Glutamatergic neuron (in vitro differentiated cells): ENCODE measurements at regions not wholly inside any gene's neighbourhood (a gene's known extent, or its start where the extent isn't known, plus 50 kb on each side); places are given as distances from the start of the nearest gene placed in this dataset.
"Not testable (repeated sequence)": the region's sequence is repeated elsewhere in the genome, so short reads cannot be mapped to it uniquely, and the experiment has no call there.

Experiments used
- DNase-seq: peaks from one replicate; pipeline ENCODE4 v3.0.0; 2022
- H3K27ac Mint-ChIP-seq: one replicate; pipeline ENCODE4 v1.8.0; 2020; ENCODE audit warnings: mild to moderate bottlenecking, mixed read lengths, inconsistent platforms; ENCODE audit not compliant: unreplicated experiment
- H3K27me3 Mint-ChIP-seq: one replicate; pipeline ENCODE4 v1.8.0; 2020; ENCODE audit warnings: mild to moderate bottlenecking, moderate library complexity, mixed read lengths, inconsistent platforms; ENCODE audit not compliant: unreplicated experiment
- H3K36me3 Mint-ChIP-seq: one replicate; pipeline ENCODE4 v1.8.0; 2020; ENCODE audit warnings: mild to moderate bottlenecking, mixed read lengths, inconsistent platforms; ENCODE audit not compliant: unreplicated experiment
- H3K4me1 Mint-ChIP-seq: one replicate; pipeline ENCODE4 v1.8.0; 2020; ENCODE audit warnings: mild to moderate bottlenecking, low read depth, mixed read lengths, inconsistent platforms; ENCODE audit not compliant: unreplicated experiment
- H3K4me3 Mint-ChIP-seq: one replicate; pipeline ENCODE4 v1.8.0; 2020; ENCODE audit warnings: mild to moderate bottlenecking, mixed read lengths, inconsistent platforms; ENCODE audit not compliant: unreplicated experiment
- H3K9me3 Mint-ChIP-seq: one replicate; pipeline ENCODE4 v1.8.0; 2020; ENCODE audit warnings: mild to moderate bottlenecking, moderate library complexity, mixed read lengths, inconsistent platforms; ENCODE audit not compliant: unreplicated experiment
- TF ChIP-seq, protein P1 (sequence below): fragments of 200-600 bp; sonication (generic); IDR thresholded peaks from one replicate; pipeline ENCODE4 v1.5.0; 2021; ENCODE audit not compliant: partially characterized antibody, unreplicated experiment

DNA sequence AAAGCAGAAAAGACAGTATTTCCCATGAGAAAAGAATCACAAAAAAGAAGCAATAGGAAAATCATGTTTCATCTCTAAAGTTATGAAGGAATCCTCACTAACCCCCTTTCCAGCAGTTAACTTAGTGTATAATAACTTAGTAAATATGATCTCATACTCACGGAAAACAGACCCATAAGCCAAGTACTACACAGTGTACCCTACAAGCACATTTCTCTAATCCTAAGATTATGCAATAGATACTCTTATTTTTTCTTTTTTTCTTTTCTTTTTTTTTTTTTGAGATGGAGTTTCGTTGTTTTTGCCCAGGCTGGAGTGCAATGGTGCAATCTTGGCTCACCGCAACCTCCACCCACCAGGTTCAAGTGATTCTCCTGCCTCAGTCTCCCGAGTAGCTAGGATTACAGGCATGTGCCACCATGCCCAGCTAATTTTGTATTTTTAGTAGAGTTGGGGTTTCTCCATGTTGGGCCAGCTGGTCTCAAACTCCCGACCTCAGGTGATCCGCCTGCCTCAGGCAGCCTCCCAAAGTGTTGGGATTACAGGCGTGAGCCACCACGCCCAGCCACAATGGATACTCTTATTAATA lies 73.7 kb upstream of the KCTD7 start:
- H3K27me3 Mint-ChIP-seq, DNase-seq, H3K4me1 Mint-ChIP-seq, H3K36me3 Mint-ChIP-seq, H3K27ac Mint-ChIP-seq, H3K4me3 Mint-ChIP-seq, H3K9me3 Mint-ChIP-seq: not testable (repeated sequence)

DNA sequence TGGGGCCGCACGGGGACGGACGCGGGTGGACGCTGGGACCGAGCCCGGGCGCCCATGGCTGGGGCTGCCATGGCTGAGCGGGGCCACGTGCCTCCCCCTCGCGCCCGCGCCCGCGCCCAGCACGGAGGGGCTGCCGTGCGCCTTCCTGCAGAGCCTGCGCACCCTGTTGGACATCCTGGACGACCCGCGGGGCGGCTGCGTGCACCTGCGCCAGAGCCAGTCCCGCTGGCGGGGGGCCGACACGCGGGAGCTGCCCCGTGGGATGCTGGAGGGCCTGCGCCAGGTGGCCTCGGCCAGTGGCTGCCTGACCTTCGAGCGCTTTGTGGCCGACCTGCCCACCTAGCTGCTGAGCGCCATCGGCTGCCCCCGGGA lies 72.5 kb upstream of the KCTD7 start:
- Mint-ChIP-seq H3K4me3 (no peak overlapping the region), H3K27ac (no peak overlapping the region), H3K4me1 (no peaks in the 10 kb centered on the region), H3K9me3 (peaks cover 3% of the 10 kb centered on the region), H3K36me3 (no peaks in the 10 kb centered on the region), H3K27me3 (peaks cover 2% of the 10 kb centered on the region)
- TF ChIP-seq, protein P1, sequence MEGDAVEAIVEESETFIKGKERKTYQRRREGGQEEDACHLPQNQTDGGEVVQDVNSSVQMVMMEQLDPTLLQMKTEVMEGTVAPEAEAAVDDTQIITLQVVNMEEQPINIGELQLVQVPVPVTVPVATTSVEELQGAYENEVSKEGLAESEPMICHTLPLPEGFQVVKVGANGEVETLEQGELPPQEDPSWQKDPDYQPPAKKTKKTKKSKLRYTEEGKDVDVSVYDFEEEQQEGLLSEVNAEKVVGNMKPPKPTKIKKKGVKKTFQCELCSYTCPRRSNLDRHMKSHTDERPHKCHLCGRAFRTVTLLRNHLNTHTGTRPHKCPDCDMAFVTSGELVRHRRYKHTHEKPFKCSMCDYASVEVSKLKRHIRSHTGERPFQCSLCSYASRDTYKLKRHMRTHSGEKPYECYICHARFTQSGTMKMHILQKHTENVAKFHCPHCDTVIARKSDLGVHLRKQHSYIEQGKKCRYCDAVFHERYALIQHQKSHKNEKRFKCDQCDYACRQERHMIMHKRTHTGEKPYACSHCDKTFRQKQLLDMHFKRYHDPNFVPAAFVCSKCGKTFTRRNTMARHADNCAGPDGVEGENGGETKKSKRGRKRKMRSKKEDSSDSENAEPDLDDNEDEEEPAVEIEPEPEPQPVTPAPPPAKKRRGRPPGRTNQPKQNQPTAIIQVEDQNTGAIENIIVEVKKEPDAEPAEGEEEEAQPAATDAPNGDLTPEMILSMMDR: no peak
- no peak for DNase-seq

DNA sequence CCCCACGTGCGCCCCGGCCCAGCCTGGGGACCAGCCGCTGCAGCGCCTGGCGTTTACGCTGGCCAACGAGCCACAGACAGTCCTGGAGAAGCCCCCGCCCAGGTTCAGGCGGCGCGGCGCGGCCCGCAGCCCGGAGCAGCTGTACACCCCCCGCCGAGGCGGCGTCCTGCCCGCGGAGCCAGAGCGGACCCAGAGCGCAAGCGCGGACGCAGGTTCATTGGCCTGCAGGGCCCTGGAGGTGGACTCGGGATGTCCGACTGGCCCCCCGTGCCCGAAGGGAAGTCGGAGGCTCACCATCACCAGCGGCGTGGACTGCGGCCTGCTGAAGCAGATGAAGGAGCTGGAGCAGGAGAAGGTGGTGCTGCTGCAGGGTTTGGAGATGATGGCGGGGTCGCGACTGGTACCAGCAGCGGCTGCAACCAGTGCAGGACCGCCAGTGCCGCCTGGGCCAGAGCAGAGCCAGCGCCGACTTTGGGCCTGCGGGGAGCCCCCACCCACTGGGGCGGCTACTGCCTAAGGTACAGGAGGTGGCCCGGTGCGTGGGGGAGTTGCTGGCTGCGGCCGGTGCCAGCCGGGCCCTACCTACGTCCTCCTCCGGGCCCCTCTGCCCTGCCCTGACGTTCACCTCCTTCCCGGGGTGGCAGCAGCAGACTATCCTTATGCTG lies 72.0 kb upstream of the KCTD7 start:
- Mint-ChIP-seq H3K9me3 (peaks cover 3% of the 10 kb centered on the region), H3K36me3 (no peaks in the 10 kb centered on the region), H3K4me3 (no peak overlapping the region), H3K4me1 (no peaks in the 10 kb centered on the region), H3K27me3 (peaks cover 2% of the 10 kb centered on the region), H3K27ac (no peak overlapping the region)
- DNase-seq: no peak
- TF ChIP-seq, protein P1: no peak

DNA sequence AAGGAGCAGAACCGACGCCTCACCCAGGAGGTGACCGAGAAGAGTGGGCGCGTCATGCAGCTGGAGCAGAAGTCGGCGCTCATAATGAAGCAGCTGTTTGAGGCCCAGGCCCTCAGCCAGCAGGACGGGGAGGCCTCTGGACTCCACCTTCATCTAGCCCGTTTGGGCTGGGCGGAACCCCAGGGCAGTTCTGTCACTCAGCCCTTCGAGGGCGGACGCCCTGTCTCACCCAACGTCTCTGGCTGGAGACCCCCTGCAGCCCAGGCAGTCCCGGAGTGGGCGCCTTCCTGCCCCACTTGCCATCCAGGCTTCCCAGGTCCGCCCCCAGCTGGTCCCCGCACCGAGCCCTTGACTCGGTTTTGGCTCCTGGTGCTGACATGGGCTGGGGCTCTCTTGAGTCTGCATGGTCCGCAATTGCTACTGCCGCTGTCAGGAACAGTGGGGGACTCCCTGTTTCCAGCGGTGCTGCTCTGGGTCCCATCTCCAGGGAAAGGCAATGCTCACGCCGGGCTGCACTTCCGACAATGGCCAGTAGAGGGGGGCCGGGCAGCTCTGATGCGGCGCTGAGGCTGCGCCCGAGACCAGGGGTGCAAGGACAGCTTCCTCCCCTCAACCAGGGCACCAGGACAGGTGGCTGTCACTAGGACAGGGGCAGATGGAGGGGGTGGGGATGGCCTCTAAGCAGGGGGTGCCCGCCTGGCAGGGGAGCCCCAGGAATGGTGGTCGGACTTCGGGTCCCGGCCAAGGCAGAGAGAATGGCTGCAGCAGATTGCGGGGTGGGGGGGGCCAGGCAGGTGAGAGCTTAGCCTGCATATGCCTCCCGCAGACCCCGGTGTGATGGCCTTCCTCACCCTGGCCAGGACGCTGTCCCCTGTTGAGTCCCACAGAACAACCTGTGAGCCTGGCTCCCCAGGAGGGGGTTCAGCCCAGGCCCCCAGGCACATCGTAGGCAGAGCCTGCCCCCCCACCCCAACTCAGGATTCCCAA lies 71.2 kb upstream of the KCTD7 start:
- no peaks in the 10 kb centered on the region for H3K36me3 Mint-ChIP-seq
- H3K27ac Mint-ChIP-seq: peak overlapping the region; percentile 52
- no peaks in the 10 kb centered on the region for H3K4me1 Mint-ChIP-seq
- no peak overlapping the region for H3K4me3 Mint-ChIP-seq
- TF ChIP-seq, protein P1: peak; percentile 97
- H3K9me3 Mint-ChIP-seq: peaks cover 3% of the 10 kb centered on the region
- DNase-seq: peak; percentile 92
- H3K27me3 Mint-ChIP-seq: peaks cover 2% of the 10 kb centered on the region

DNA sequence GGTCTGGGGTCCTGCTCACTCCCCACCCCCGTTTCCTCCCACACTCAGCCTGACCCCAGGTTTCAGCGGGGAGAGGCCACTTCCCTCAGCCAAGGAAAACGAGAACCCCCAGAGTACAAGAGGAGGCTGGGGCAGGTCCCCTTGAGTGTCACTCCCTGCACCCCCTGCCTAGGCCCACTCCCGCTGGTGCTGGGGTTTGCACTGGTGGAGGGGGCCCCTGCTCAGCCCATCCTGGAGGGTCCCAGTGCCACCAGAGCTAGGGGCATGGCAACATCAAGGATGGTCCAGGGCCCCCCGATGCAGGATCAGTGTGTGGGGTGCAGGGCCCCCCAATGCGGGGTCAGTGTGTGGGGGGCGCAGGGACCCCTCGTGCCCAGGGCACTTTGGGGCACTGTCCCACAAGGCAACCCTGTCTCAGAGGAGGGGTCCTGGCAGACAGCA lies 70.5 kb upstream of the KCTD7 start:
- H3K4me3 Mint-ChIP-seq: no peak overlapping the region
- H3K27me3 Mint-ChIP-seq: peaks cover 2% of the 10 kb centered on the region
- H3K9me3 Mint-ChIP-seq: peaks cover 3% of the 10 kb centered on the region
- no peaks in the 10 kb centered on the region for H3K36me3 Mint-ChIP-seq
- TF ChIP-seq, protein P1: no peak
- no peaks in the 10 kb centered on the region for H3K4me1 Mint-ChIP-seq
- peak overlapping the region; percentile 43 for H3K27ac Mint-ChIP-seq
- no peak for DNase-seq
